ENCODE measurements at regions not wholly inside any gene's neighbourhood (a gene's known extent, or its start where the extent isn't known, plus 50 kb on each side); places are given as distances from the start of the nearest gene placed in this dataset.

GRCh38 chr21:16071092-16071491, 341.3 kb downstream of the USP25 start:
- TF ChIP-seq POLR2A (IDR thresholded peaks at IDR 0.05; ENCODE audit: low read depth, low read length) (no peak), TAF1 (IDR thresholded peaks at IDR 0.05; ENCODE audit: borderline replicate concordance, low read depth, low read length) (no peak), POLR2AphosphoS5 (IDR thresholded peaks at IDR 0.05; ENCODE audit: low read depth, low read length) (no peak)

Measured in GM12892 (cell line).